HG03060 (cell line): ENCODE measurements at regions not wholly inside any gene's neighbourhood (a gene's known extent, or its start where the extent isn't known, plus 50 kb on each side); places are given as distances from the start of the nearest gene placed in this dataset.
"Not testable (repeated sequence)": the region's sequence is repeated elsewhere in the genome, so short reads cannot be mapped to it uniquely, and the experiment has no call there.

ENCODE experiments used
- ATAC-seq: cut with Tn5 transposase; IDR thresholded peaks from one replicate; pipeline ENCODE4 v1.9.1; 2021; ENCODE audit warnings: low read depth, moderate number of reproducible peaks; ENCODE audit not compliant: unreplicated experiment

DNA sequence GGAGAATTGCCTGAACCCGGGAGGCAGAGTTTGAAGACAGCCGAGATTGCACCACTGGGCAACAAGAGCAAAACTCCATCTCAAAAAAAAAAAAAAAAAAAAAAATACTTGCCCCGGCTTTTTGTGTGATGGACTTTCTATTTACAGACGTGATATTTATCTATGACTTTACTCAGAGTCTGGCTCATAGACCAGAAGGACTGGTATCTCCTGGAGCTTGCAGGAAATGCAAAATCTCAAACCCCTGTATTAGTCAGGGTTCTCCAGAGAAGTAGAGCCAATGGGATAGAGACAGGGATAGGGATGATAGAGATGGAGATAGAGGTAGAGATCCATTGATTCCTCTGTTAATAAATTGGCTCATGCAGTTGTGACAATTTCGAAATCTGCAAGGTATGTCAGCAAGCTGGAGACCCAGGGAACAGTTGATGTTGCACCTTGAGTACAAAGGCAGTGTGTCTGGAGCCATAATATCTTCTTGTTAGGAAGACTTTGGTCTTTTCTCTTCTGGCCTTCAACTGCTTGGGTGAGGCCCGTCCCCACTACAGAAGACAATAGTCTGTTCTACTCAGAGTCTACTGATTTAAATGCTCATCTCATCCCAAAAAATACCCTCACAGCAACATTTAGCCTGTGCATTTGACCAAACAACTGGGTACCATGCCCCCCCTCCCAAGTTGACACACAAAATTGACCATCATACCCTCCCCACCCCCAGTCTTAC is 195.4 kb upstream of the MSX2 start:
- no peak for ATAC-seq

DNA sequence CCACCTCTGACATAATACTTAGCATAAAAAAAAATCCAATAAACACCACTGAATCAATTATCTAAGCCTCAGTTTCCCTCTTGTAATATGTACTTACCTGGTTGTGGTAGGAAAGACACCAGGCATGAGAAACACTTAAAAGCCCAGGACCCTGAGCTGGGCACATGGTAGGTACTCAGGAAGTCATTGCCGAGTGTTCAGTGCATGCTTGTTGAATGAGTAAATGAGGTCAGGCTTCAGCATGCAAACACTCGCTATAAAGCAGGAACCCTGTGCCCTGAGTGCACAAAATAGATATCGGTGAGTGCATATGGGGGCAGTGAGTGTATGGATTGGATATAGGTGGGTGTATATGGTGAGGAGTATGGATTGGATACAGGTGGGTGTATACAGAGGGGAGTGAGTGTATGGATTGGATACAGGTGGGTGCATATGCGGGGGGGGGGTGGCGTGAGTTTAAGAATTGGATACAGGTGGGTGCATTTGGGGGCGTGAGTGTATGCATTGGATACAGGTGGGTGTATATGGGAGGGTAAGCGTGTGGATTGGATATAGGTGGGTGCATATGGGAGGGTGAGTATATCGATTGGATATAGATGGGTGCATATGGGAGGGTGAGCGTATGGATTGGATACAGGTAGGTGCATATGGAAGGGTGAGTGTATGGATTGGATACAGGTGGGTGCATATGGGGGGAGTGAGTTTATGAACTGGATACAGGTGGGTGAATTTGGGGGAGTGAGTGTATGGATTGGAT is 194.3 kb upstream of the MSX2 start:
- ATAC-seq, result no peak

DNA sequence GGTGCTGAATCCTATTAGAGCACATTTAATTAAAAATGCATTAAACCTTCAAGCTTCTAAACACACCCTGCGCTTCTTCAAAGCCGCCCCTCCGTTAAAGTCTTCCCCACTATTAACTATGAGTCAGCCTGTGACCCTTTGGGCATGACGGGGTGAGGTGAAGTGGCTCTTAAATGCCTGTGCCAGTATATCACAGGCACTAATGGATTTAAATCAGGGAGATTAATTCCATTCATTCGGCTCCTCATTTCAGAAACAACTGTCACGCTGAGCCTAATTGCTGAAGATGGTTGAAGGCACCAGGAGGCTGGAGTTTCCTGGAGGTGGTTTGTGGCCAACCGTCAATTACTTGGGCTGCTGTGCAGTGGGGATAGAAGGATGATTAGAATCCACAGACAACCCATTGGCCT is 192.6 kb upstream of the MSX2 start:
- ATAC-seq, result no peak

DNA sequence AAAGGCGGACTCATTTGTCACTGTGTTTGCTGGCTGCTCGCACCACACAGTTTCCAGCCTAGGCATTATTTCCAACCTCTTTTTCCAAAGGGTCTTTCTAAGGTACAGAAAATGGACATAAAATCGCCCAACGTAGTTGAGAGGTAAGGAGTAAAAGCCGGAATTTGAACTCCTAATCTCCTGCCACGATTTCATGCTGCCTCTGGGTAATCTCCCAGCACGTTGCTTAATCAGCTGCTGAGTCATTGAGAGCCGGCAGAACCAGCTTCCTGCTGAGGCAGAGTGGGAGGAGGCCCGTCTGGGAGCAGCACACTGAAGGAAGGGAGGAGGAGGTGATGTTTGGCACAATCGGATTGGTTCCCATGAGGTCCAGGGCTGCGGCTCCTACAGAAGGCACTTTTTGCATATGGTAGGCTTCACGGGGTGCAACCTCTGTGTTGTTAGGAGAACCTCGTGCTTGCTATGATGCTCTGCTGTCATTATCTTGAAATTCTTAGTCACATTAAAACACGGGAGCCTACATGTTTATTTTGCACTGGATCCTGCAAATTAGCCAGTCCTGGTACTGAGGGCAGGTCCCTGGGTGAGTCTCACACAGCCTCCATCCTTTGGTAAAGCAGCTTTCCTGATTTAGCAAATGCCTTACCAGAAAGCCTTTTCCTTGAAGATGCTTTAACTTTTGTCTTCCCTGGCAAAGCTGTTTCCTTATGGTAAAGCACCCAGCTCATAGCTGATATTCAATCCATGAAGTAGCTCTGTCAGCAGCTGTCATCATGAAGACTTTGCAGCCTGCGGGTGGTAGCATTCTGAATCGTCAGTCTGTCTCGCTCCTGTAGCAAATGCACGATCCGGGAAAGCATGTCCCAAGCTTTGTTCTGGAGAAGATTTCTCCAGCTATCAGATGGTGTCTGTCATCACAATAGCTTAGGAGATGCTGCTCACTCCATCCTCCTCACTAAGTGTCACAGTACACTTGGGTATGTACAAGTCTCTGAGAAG is 191.6 kb upstream of the MSX2 start:
- ATAC-seq, result no peak

DNA sequence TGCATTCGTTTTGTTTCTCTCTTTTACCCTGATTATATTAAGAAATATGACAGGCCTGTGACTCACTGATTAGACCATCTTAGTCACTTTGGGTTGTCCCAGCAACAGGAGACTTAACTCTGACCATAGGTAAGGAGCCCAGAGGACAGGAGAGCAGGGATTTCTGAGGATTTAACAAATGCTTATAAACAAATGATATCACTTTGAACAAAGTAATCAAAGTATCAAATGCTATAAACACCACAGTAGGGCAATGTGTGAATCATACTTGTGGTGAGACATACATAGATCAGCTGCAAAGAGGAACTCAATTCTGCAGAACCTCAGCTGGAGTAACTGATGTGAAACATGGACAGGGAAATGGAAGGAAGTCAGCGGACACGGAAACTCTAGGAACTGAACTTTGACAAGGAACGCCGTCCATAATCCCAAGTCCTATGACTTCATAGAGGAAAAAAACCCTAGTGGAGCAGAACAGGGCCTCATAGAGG is 190.6 kb upstream of the MSX2 start:
- ATAC-seq, result no peak

DNA sequence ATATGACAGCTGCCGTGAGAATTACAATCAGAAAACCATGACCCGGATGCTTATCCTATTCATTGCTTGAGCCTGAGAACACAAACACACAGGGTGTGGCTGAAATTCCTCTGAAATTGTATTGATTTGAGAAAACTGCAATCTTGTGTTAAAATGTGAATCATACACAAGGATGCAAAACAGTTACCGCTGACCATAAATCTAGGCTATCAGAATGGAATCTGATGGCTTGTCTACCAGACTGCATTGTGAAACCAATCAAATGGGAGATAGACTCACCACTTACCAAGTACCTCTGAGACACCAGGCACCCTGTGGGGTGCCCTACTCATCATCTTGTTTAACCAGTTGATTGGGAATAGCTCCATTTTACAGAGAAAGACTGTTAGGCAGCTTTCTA is 188.7 kb upstream of the MSX2 start:
- ATAC-seq, result no peak

DNA sequence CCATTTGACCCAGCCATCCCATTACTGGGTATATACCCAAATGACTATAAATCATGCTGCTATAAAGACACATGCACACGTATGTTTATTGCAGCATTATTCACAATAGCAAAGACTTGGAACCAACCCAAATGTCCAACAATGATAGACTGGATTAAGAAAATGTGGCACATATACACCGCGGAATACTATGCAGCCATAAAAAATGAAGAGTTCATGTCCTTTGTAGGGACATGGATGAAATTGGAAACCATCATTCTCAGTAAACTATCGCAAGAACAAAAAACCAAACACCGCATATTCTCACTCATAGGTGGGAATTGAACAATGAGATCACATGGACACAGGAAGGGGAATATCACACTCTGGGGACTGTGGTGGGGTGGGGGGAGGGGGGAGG is 184.6 kb upstream of the MSX2 start:
- not testable (repeated sequence) for ATAC-seq

DNA sequence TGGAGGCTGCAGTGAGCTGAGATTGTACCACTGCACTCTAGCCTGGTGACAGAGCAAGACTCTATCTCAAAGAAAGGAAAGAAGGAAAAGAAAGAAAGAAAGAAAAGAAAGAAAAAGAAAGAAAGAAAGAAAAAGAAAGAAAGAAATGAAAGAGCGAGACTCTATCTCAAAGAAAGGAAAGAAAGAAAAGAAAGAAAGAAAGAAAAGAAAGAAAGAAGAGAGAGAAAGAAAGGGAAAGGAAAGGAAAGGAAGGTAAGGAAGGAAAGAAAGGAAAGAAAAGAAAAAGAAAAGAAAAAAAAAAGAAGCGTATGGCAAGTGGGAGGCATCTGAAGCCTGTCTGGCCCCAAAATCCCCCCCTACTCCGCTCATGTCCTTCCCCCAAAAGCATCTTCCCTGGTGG is 182.3 kb upstream of the MSX2 start:
- no peak for ATAC-seq

DNA sequence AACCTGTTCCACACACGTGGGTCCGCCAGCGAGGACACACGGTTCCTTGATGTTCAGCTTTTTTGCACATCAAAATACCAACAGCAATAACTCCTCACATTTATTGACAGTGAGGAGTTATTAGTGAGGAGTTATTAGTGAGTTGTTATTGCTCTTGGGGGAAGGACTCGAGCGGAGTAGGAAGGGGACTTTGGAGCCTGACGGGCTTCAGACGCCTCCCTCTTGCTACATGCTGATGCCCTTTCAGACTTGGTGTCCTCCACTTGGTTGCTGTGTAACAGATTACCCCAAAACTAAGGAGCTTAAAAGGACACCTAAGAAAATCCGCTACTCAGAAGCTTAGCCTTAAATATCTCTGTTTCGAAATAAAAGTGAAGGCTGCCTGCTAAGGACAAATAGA is 181.9 kb upstream of the MSX2 start:
- no peak for ATAC-seq

DNA sequence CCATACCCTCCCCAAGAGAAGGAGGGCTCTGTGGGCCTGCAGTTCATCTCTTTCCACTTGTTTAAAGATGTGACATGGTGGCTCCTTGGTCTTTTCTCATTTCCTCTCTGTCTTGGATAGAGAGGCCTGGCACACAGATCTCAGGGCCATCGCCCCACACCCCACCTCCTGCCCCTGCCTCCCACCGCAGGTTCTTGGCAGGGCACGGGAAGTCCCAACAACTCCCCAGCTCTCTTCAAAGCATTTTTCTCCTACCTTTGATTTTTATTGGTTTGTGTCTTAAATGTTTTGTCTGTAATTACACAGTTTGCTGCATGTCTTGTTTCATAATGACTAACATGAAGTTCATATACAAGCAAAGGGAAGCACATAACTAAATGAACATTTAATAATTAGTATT is 178.5 kb upstream of the MSX2 start:
- no peak for ATAC-seq

DNA sequence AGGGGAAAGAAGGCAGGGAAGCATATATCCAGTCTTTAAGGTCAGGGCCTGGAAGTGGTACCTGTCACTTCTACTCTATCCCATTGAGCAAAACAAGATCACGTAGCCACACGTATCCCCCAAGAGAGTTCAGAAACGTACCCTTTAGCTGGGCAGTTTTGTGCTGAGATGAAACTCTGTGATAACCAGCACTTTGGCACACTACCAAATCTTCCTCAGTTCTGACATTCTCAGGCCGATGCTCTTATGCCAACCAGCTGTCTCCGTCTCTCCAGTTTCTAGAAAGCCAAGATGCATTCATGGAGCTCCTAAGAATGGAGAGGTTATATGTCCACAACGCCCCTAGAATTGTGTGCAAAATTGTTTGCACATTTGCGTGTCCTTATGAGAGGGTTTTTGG is 176.6 kb upstream of the MSX2 start:
- ATAC-seq, result no peak

DNA sequence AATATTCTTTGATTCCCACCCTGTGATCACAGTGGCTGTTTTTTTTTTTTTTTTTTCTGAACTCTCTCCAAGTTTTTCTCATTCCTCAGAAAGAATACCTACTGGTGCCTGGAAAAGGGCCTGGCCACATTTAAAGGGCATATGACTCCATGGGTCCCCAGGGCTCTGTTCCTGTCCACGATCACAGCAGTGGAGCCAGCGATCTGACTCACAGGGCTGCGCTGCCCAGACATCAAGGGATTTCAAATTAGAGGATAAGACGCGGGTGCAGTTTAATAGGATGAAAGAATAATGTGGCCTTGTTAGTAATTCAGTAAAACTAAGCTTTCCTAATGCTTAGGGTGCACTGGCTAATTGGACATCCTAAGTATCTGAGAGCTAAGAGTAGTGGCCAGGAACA is 175.1 kb upstream of the MSX2 start:
- ATAC-seq, result no peak

DNA sequence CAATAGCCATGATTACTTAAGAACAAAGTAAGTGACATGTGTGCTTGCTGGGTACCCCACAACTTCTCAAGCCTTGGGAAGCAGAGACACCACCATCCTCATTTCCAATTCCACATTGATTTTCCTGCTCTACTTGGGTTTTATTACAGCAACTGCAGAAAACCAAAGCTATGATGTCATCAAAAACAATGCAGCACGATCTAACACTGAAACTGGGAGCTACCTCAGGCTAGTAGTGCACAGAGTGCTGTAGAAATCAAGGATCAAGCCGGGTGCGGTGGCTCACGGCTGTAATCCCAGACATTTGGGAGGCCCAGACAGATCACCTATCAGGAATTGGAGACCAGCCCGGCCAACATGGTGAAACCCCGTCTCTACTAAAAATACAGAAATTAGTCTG is 174.4 kb upstream of the MSX2 start:
- ATAC-seq, result no peak

DNA sequence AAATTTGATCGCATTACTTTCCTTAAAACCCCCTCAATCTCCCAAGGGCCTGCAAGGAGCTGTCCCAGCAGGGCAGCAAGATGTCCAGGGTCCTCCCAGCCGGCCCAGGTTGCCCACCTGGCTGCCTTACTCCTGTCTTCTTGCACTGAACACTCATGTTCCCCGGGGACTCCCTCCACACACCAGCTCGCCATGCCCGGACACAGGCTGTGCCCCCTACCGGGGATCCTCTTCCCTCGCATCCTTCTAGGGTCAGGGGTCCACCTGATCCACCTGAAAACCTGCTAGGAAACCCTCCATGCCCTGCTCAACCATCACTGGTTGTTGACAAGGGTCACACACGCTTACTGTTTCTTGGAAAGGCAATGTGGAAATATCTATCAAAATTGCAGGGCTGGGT is 172.0 kb upstream of the MSX2 start:
- ATAC-seq, result no peak

DNA sequence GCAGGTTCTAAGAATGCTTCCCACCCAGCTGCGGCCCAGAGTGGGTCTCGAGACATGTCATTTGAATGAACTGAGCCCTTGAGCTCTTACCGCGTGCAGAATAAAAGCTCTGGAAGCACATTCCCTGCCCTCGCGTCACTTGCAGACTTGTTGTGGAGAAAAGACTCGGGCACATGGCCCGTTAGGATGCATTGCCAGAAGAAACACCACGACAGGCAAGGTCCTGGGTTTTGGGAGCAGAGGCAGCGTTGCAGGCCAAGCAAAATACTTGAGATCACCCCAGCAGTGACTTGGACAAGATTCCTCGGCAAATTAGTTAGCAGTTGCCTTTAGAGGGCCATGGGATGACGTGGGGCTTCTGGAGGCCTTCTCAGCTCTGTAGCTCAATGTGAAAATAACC is 170.8 kb upstream of the MSX2 start:
- ATAC-seq, result no peak

DNA sequence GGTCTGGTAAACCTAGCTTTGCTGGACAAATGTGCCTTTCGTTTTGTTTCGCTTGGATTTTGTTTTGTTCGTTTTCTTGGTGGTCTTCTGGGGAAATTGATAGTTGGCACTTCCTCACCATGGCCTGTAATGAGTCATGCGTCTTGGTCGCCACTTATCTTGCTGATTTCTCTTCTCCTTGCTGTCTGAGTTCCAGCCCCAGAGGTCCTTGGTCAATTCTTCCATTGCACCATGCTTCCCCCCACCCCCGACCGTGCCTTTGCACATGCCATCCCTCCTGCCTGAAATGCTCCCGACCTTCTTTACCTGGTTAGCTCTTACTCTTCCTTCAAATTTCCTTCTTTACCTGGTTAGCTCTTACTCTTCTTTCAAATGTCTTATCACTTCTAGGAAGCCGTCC is 168.7 kb upstream of the MSX2 start:
- no peak for ATAC-seq

DNA sequence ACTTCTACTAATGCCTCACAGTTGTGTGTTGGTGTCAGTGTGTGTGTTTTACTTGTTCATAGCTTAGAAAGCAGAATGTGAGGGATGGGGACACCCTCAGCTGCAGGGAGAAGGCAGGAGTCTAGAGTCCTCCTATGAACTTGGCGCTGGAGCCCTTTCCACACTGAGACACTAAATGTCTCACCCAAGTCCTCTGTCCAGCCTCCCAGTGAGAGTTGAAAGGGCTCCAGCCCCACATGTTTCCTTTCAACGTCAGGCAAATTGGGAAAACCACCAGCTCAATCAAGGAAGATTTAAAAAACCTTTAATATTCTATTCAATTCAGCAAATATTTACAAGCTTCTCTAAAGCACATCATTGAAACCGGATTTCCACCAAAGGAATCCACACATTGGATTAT is 167.6 kb upstream of the MSX2 start:
- ATAC-seq, result no peak

DNA sequence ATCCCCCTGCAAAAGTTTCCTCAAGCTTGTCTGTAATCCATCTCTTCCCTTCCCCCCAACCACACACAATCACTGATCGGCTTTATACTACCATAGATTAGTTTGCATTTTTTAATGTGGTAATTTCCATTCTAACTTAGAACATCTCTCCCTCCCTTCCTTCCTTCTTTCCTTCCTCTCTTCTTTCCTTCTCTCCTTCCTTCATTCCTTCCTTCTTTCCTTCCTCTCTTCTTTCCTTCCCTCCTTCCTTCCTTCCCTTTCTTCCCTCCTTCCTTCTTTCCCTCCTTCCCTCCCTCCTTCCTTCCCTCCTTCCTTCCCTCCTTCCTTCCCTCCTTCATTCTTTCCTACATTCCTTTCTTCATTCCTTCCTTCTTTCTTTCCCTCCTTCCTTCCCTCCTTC is 166.2 kb upstream of the MSX2 start:
- ATAC-seq, result no peak

DNA sequence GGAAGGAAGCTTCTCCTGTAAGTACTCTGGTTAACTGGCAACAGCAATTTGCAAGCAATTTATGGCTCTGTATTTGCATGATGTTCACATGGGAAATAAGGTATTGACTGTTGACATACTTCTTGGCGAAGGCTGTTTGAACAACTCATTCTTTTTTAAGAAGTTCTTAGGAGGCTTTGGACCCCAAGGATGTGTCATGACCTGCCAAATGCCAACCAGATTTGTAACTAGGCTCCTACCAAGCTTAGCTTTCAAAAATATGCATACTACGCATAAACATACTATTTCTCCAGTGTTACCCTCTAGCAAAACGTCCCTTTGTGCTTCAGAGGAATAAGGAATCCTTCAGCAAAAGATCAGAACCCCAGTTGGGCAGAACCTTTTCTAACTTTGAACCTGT is 165.2 kb upstream of the MSX2 start:
- no peak for ATAC-seq

DNA sequence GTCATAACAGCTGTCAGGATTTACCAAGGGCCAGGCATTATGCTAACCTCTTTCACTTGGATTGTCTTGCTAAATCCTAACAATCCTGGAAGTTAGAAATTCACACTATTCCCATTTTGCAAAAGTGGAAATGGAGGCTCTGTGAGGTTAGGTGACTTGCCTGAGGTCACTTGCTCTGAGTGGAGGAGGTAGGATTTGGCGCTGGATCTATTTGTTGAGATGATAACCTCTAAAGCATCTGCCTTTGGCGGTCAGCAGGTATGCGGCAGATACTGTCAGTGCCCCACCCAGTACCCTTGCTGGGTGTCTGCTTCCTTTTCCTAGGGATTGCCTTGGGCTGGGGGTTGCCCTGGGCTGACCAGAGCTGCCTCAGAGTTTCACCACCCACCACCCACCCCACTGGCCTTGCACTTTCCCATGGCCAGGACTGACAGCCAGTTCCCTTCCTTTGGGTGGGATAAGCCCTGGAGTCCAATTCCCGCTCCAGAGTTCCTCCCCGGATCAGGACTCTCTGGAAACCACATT is 164.8 kb upstream of the MSX2 start:
- ATAC-seq, result no peak

DNA sequence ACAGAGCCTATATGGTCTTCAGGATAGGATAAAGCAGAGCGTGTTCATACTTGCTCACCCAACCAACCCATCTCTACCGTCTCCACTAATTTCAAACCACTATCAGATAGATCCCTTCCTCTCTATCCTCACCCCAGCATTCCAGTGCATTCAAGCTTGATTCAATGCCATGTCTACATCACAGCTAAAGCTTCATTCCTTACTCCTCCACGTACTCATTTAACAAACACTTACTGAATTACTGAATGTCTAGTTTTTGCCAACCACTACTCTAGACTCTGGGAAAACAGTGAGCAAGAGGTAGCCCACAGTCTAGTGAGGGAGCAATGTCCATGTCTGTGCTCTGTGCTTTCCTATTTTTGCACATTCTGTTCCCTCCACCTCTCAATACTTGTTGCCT is 163.5 kb upstream of the MSX2 start:
- no peak for ATAC-seq
